ENCODE measurements at regions not wholly inside any gene's neighbourhood (a gene's known extent, or its start where the extent isn't known, plus 50 kb on each side); places are given as distances from the start of the nearest gene placed in this dataset.

- Histone ChIP-seq H3K9ac (ENCODE audit: low read length) (no peak overlapping the region), H3K27me3 (ENCODE audit: insufficient read depth, low read length, poor library complexity) (no peaks in the 10 kb centered on the region), H3K4me2 (ENCODE audit: low read length) (no peak overlapping the region), H3K27ac (ENCODE audit: low read depth, low read length) (no peak overlapping the region), H3K36me3 (ENCODE audit: control insufficient read depth, insufficient read depth, low read length) (no peaks in the 10 kb centered on the region), H2BK120ac (ENCODE audit: low read depth, low read length) (no peak overlapping the region), H3K56ac (ENCODE audit: low read length) (no peak overlapping the region), H4K5ac (ENCODE audit: low read length) (no peak overlapping the region), H2AK5ac (ENCODE audit: low read length) (no peak overlapping the region), H3K4me3 (ENCODE audit: low read length) (no peak overlapping the region), H3K23ac (ENCODE audit: low read length) (no peak overlapping the region), H2BK5ac (ENCODE audit: low read length) (no peak overlapping the region), H3K79me1 (ENCODE audit: low read length) (no peaks in the 10 kb centered on the region), H3K18ac (ENCODE audit: low read length) (no peak overlapping the region), H2BK15ac (replicated peaks; ENCODE audit: low read depth) (no peak overlapping the region), H3K79me2 (ENCODE audit: control insufficient read depth, insufficient read depth, low read length) (no peaks in the 10 kb centered on the region), H3K4ac (ENCODE audit: low read depth, low read length) (no peak overlapping the region), H3K4me1 (ENCODE audit: control insufficient read depth, low read depth, low read length) (peaks cover 6% of the 10 kb centered on the region), H4K8ac (ENCODE audit: low read depth, low read length) (no peak overlapping the region)
- no CpG with 5 or more reads among the region's 7 CpGs for WGBS (ENCODE audit: extremely low coverage, insufficient coverage, low lambda C conversion rate)
- DNase-seq: no peak
Measured at GRCh38 chr2:23008951-23009350, 376.0 kb upstream of the KLHL29 start.

- peak overlapping the region; percentile 16 for H2AK5ac ChIP-seq (ENCODE audit: low read length)
- no peak overlapping the region for H4K8ac ChIP-seq (ENCODE audit: low read depth, low read length)
- no peaks in the 10 kb centered on the region for H3K36me3 ChIP-seq (ENCODE audit: control insufficient read depth, insufficient read depth, low read length)
- H3K4me2 ChIP-seq (ENCODE audit: low read length): no peak overlapping the region
- no peak overlapping the region for H3K18ac ChIP-seq (ENCODE audit: low read length)
- H4K5ac ChIP-seq (ENCODE audit: low read length): no peak overlapping the region
- H3K27ac ChIP-seq (ENCODE audit: low read depth, low read length): no peak overlapping the region
- H3K4me3 ChIP-seq (ENCODE audit: low read length): no peak overlapping the region
- H2BK15ac ChIP-seq (replicated peaks; ENCODE audit: low read depth): no peak overlapping the region
- H3K56ac ChIP-seq (ENCODE audit: low read length): no peak overlapping the region
- DNase-seq: peak; percentile 68
- no peaks in the 10 kb centered on the region for H3K79me2 ChIP-seq (ENCODE audit: control insufficient read depth, insufficient read depth, low read length)
- no peak overlapping the region for H3K23ac ChIP-seq (ENCODE audit: low read length)
- no peak overlapping the region for H3K4ac ChIP-seq (ENCODE audit: low read depth, low read length)
- no peaks in the 10 kb centered on the region for H3K27me3 ChIP-seq (ENCODE audit: insufficient read depth, low read length, poor library complexity)
- H3K9ac ChIP-seq (ENCODE audit: low read length): no peak overlapping the region
- WGBS (ENCODE audit: extremely low coverage, insufficient coverage, low lambda C conversion rate): no CpG with 5 or more reads among the region's 7 CpGs
- H3K79me1 ChIP-seq (ENCODE audit: low read length): no peaks in the 10 kb centered on the region
- peaks cover 6% of the 10 kb centered on the region for H3K4me1 ChIP-seq (ENCODE audit: control insufficient read depth, low read depth, low read length)
- H2BK5ac ChIP-seq (ENCODE audit: low read length): no peak overlapping the region
- no peak overlapping the region for H2BK120ac ChIP-seq (ENCODE audit: low read depth, low read length)
Measured at GRCh38 chr2:23009545-23010149, 375.3 kb upstream of the KLHL29 start.

DNA sequence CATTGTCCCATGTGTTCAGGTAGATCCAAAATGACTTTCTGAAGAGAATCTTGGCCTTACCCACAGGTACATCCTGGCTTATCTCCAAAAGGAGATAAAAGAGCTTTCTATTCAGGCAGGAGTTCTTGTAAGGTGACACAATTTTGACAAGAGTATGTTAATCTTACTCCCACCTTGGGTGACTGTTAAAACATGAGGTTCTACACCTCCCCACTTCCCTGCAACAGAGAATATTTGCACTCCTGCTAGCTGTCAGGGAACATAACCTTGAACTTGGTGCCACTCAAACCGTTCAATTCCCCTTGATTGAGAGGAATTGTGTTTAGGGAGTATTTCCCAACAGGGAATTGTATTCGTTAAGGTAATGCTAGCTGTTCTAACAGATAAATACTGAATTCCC, 372.5 kb upstream of the KLHL29 start:
- no peaks in the 10 kb centered on the region for H3K79me2 ChIP-seq (ENCODE audit: control insufficient read depth, insufficient read depth, low read length)
- H2BK5ac ChIP-seq (ENCODE audit: low read length): no peak overlapping the region
- no peaks in the 10 kb centered on the region for H3K79me1 ChIP-seq (ENCODE audit: low read length)
- H3K4me1 ChIP-seq (ENCODE audit: control insufficient read depth, low read depth, low read length): peaks cover 6% of the 10 kb centered on the region
- H4K5ac ChIP-seq (ENCODE audit: low read length): no peak overlapping the region
- H3K4ac ChIP-seq (ENCODE audit: low read depth, low read length): no peak overlapping the region
- H3K9ac ChIP-seq (ENCODE audit: low read length): no peak overlapping the region
- peak; percentile 70 for DNase-seq
- H3K23ac ChIP-seq (ENCODE audit: low read length): no peak overlapping the region
- H3K18ac ChIP-seq (ENCODE audit: low read length): no peak overlapping the region
- no CpG with 5 or more reads among the region's 2 CpGs for WGBS (ENCODE audit: extremely low coverage, insufficient coverage, low lambda C conversion rate)
- H3K27me3 ChIP-seq (ENCODE audit: insufficient read depth, low read length, poor library complexity): no peaks in the 10 kb centered on the region
- H3K36me3 ChIP-seq (ENCODE audit: control insufficient read depth, insufficient read depth, low read length): no peaks in the 10 kb centered on the region
- H2BK120ac ChIP-seq (ENCODE audit: low read depth, low read length): no peak overlapping the region
- H3K56ac ChIP-seq (ENCODE audit: low read length): no peak overlapping the region
- H3K4me2 ChIP-seq (ENCODE audit: low read length): no peak overlapping the region
- H3K27ac ChIP-seq (ENCODE audit: low read depth, low read length): no peak overlapping the region
- H2BK15ac ChIP-seq (replicated peaks; ENCODE audit: low read depth): no peak overlapping the region
- H3K4me3 ChIP-seq (ENCODE audit: low read length): no peak overlapping the region
- H4K8ac ChIP-seq (ENCODE audit: low read depth, low read length): no peak overlapping the region
- no peak overlapping the region for H2AK5ac ChIP-seq (ENCODE audit: low read length)

DNA sequence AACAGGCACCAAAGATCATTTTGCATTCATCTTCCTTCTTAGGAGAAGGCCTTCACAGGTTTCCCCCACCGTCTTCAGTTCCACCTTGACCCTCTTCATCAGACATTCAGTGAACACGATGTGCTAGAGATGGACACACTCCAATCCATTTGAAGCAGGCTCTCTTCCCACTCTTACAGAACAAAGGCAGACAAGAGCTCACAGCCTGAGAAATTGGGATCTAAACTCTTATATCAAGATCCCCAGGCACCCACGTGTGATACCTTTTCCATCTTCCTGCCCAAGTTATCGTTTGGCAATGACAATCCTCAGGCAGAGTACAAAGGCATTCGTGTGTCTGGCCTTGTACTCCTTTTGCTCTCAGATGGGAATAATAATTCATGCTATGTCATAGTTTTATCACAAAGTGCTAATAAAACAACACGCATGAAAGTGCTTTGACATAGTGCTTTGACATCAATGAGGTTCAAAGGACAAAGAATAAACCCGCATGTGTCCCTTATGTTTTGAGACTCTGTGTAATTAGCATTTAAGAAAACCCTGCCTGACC, 369.3 kb upstream of the KLHL29 start:
- no CpG with 5 or more reads among the region's 7 CpGs for WGBS (ENCODE audit: extremely low coverage, insufficient coverage, low lambda C conversion rate)

GRCh38 chr2:23019476-23019875, 365.5 kb upstream of the KLHL29 start:
- DNase-seq: peak; percentile 70
- no peak overlapping the region for H3K4me2 ChIP-seq (ENCODE audit: low read length)
- no peak overlapping the region for H3K18ac ChIP-seq (ENCODE audit: low read length)
- no peak overlapping the region for H3K4me3 ChIP-seq (ENCODE audit: low read length)
- no peak overlapping the region for H3K9ac ChIP-seq (ENCODE audit: low read length)
- H3K56ac ChIP-seq (ENCODE audit: low read length): peak overlapping the region; percentile 78
- no peak overlapping the region for H4K5ac ChIP-seq (ENCODE audit: low read length)
- WGBS (ENCODE audit: extremely low coverage, insufficient coverage, low lambda C conversion rate): no CpG with 5 or more reads among the region's 1 CpG
- no peak overlapping the region for H2BK120ac ChIP-seq (ENCODE audit: low read depth, low read length)
- H2AK5ac ChIP-seq (ENCODE audit: low read length): no peak overlapping the region
- no peaks in the 10 kb centered on the region for H3K79me1 ChIP-seq (ENCODE audit: low read length)
- H3K4ac ChIP-seq (ENCODE audit: low read depth, low read length): no peak overlapping the region
- no peak overlapping the region for H4K8ac ChIP-seq (ENCODE audit: low read depth, low read length)
- peak overlapping the region; percentile 17 for H2BK5ac ChIP-seq (ENCODE audit: low read length)
- H3K27ac ChIP-seq (ENCODE audit: low read depth, low read length): no peak overlapping the region
- H3K36me3 ChIP-seq (ENCODE audit: control insufficient read depth, insufficient read depth, low read length): no peaks in the 10 kb centered on the region
- H2BK15ac ChIP-seq (replicated peaks; ENCODE audit: low read depth): no peak overlapping the region
- no peaks in the 10 kb centered on the region for H3K79me2 ChIP-seq (ENCODE audit: control insufficient read depth, insufficient read depth, low read length)
- no peak overlapping the region for H3K23ac ChIP-seq (ENCODE audit: low read length)
- no peaks in the 10 kb centered on the region for H3K27me3 ChIP-seq (ENCODE audit: insufficient read depth, low read length, poor library complexity)
- peaks cover 13% of the 10 kb centered on the region for H3K4me1 ChIP-seq (ENCODE audit: control insufficient read depth, low read depth, low read length)

More for the DNA sequence above, 369.3 kb upstream of the KLHL29 start:
- no peak overlapping the region for H3K9ac ChIP-seq (ENCODE audit: low read length)
- H3K79me2 ChIP-seq (ENCODE audit: control insufficient read depth, insufficient read depth, low read length): no peaks in the 10 kb centered on the region
- H3K4me1 ChIP-seq (ENCODE audit: control insufficient read depth, low read depth, low read length): peaks cover 14% of the 10 kb centered on the region
- H2BK5ac ChIP-seq (ENCODE audit: low read length): no peak overlapping the region
- no peak overlapping the region for H3K4me3 ChIP-seq (ENCODE audit: low read length)
- no peak overlapping the region for H3K4me2 ChIP-seq (ENCODE audit: low read length)
- no peak overlapping the region for H3K23ac ChIP-seq (ENCODE audit: low read length)
- H2BK15ac ChIP-seq (replicated peaks; ENCODE audit: low read depth): no peak overlapping the region
- no peaks in the 10 kb centered on the region for H3K79me1 ChIP-seq (ENCODE audit: low read length)
- H3K4ac ChIP-seq (ENCODE audit: low read depth, low read length): no peak overlapping the region
- H3K27me3 ChIP-seq (ENCODE audit: insufficient read depth, low read length, poor library complexity): no peaks in the 10 kb centered on the region
- H3K56ac ChIP-seq (ENCODE audit: low read length): no peak overlapping the region
- no peak overlapping the region for H3K18ac ChIP-seq (ENCODE audit: low read length)
- H2AK5ac ChIP-seq (ENCODE audit: low read length): no peak overlapping the region
- DNase-seq: no peak
- H4K8ac ChIP-seq (ENCODE audit: low read depth, low read length): no peak overlapping the region
- H3K36me3 ChIP-seq (ENCODE audit: control insufficient read depth, insufficient read depth, low read length): no peaks in the 10 kb centered on the region
- H3K27ac ChIP-seq (ENCODE audit: low read depth, low read length): no peak overlapping the region
- no peak overlapping the region for H4K5ac ChIP-seq (ENCODE audit: low read length)
- no peak overlapping the region for H2BK120ac ChIP-seq (ENCODE audit: low read depth, low read length)

DNA sequence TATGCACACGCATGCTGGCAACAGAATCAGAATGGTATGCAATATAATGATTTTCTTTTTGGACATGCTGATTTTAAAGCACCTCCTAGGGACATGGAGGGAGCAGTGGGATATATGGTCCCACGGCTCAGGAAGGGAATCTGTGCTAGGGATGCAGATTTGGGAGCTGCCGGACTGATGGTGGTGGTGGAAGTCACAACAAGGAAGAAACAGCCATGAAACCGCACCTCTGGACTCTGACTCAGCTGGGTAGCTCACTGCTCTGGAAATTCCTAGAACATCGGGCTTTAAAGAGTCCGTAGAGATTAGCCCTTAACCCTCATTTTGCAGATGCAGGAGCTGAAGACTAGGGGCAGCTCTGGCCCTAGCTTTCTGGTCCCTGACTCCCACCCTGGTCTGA, 364.3 kb upstream of the KLHL29 start:
- no CpG with 5 or more reads among the region's 6 CpGs for WGBS (ENCODE audit: extremely low coverage, insufficient coverage, low lambda C conversion rate)
- H3K36me3 ChIP-seq (ENCODE audit: control insufficient read depth, insufficient read depth, low read length): no peaks in the 10 kb centered on the region

More for the DNA sequence above, 364.3 kb upstream of the KLHL29 start:
- H2BK15ac ChIP-seq (replicated peaks; ENCODE audit: low read depth): no peak overlapping the region
- peak overlapping the region; percentile 56 for H3K56ac ChIP-seq (ENCODE audit: low read length)
- H3K4me1 ChIP-seq (ENCODE audit: control insufficient read depth, low read depth, low read length): peaks cover 13% of the 10 kb centered on the region
- no peak overlapping the region for H2BK120ac ChIP-seq (ENCODE audit: low read depth, low read length)
- no peaks in the 10 kb centered on the region for H3K79me2 ChIP-seq (ENCODE audit: control insufficient read depth, insufficient read depth, low read length)
- no peak overlapping the region for H3K9ac ChIP-seq (ENCODE audit: low read length)
- no peak overlapping the region for H3K23ac ChIP-seq (ENCODE audit: low read length)
- H2AK5ac ChIP-seq (ENCODE audit: low read length): no peak overlapping the region
- H3K27me3 ChIP-seq (ENCODE audit: insufficient read depth, low read length, poor library complexity): no peaks in the 10 kb centered on the region
- H3K4me2 ChIP-seq (ENCODE audit: low read length): no peak overlapping the region
- DNase-seq: no peak
- no peaks in the 10 kb centered on the region for H3K79me1 ChIP-seq (ENCODE audit: low read length)
- H3K4me3 ChIP-seq (ENCODE audit: low read length): no peak overlapping the region
- H2BK5ac ChIP-seq (ENCODE audit: low read length): peak overlapping the region; percentile 13
- peak overlapping the region; percentile 39 for H3K18ac ChIP-seq (ENCODE audit: low read length)
- H3K27ac ChIP-seq (ENCODE audit: low read depth, low read length): no peak overlapping the region
- H4K8ac ChIP-seq (ENCODE audit: low read depth, low read length): no peak overlapping the region
- H3K4ac ChIP-seq (ENCODE audit: low read depth, low read length): no peak overlapping the region
- no peak overlapping the region for H4K5ac ChIP-seq (ENCODE audit: low read length)
